LNCAP (cell line): ENCODE measurements at regions not wholly inside any gene's neighbourhood (a gene's known extent, or its start where the extent isn't known, plus 50 kb on each side); places are given as distances from the start of the nearest gene placed in this dataset.

ENCODE experiments used
- CTCF ChIP-seq: fragments of 450-650 bp; IDR thresholded peaks from 2 replicates; pipeline ENCODE4 v1.5.1; 2017; ENCODE audit warnings: mild to moderate bottlenecking

DNA sequence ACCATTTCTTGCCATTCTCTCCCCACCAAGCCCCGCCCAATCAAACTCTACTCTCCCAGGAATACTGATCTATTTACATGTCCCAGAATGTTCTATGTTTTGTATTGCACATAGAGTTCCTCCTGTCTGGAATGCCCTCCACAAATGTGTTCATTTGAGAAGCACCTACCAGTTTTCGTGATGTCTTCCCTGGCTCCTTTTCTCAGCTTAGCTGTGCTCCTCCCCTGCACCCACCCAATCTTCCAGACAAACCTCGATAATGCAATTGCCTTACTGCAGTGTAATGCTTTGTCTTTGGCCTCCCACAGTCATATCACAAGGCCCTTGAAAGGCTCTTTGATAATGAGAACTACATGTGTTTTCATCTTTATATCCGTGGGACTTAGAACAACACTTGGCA is 214.5 kb upstream of the ANKRD55 start:
- no peak for TF ChIP-seq CTCF

- TF ChIP-seq CTCF, result no peak
Measured at GRCh38 chr5:56447232-56447631, 214.1 kb upstream of the ANKRD55 start.

- no peak for TF ChIP-seq CTCF
Measured at GRCh38 chr5:56446728-56447127, 213.6 kb upstream of the ANKRD55 start.

- TF ChIP-seq CTCF, result no peak
Measured at GRCh38 chr5:56443826-56444225, 210.7 kb upstream of the ANKRD55 start.

- no peak for TF ChIP-seq CTCF
Measured at GRCh38 chr5:56440871-56441740, 208.0 kb upstream of the ANKRD55 start.

- no peak for TF ChIP-seq CTCF
Measured at GRCh38 chr5:56434986-56435385, 201.9 kb upstream of the ANKRD55 start.

GRCh38 chr5:56433039-56433617 is 200.0 kb upstream of the ANKRD55 start:
- TF ChIP-seq CTCF, result no peak
